ENCODE measurements at regions not wholly inside any gene's neighbourhood (a gene's known extent, or its start where the extent isn't known, plus 50 kb on each side); places are given as distances from the start of the nearest gene placed in this dataset.

DNA sequence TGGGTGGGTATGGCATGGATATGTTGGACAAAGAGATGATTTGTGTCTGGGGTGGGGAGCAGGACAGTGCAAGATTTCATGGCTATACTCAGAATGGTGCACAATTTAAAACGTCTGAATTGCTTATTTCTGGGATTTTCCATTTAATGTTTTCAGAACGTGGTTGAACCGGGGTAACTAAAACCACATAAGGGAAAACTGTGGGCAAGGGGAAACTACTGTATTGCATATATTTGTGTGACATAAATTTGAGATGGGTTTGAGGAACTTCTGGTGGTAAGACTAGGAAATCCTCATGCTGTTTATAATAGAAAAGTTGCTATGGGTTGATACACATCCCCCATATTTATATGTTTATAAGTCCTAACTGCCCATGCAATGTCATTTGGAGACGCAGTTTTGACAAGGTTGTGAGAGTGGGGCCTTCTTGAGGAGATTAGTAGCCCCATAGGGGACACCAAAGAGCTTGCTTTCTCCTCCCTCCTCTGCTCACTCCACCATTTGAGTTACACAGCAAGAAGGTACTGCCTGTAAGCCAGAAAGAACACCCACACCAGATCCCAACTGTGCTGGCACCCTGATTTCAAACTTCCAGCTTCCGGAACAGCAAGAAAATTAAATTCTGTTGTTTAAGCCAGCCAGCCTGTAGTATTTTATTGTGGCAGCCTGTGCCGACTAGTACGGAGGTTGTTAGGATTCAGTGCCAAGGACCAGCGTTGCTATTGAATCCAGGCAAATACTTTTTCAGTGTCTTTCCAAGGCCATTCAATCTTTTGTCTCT, 2118.9 kb downstream of the MAT2B start:
- TF ChIP-seq, protein P1, sequence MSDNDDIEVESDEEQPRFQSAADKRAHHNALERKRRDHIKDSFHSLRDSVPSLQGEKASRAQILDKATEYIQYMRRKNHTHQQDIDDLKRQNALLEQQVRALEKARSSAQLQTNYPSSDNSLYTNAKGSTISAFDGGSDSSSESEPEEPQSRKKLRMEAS (IDR thresholded peaks at IDR 0.05; ENCODE audit: insufficient read depth, insufficient read length) = no peak
- TF ChIP-seq, protein P2, sequence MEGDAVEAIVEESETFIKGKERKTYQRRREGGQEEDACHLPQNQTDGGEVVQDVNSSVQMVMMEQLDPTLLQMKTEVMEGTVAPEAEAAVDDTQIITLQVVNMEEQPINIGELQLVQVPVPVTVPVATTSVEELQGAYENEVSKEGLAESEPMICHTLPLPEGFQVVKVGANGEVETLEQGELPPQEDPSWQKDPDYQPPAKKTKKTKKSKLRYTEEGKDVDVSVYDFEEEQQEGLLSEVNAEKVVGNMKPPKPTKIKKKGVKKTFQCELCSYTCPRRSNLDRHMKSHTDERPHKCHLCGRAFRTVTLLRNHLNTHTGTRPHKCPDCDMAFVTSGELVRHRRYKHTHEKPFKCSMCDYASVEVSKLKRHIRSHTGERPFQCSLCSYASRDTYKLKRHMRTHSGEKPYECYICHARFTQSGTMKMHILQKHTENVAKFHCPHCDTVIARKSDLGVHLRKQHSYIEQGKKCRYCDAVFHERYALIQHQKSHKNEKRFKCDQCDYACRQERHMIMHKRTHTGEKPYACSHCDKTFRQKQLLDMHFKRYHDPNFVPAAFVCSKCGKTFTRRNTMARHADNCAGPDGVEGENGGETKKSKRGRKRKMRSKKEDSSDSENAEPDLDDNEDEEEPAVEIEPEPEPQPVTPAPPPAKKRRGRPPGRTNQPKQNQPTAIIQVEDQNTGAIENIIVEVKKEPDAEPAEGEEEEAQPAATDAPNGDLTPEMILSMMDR (IDR thresholded peaks at IDR 0.05; ENCODE audit: extremely low read depth in 1 of 2, insufficient read depth in 1 of 2, low read depth in 1 of 2, low read length in 2 of 2) = no peak
- TF ChIP-seq JUN (IDR thresholded peaks at IDR 0.05; ENCODE audit: borderline replicate concordance, insufficient read depth, insufficient read length, low read depth) = no peak

Measured in endothelial cell of umbilical vein (primary cell).